MM.1S (cell line): ENCODE measurements at regions not wholly inside any gene's neighbourhood (a gene's known extent, or its start where the extent isn't known, plus 50 kb on each side); places are given as distances from the start of the nearest gene placed in this dataset.

Source experiments
- DNase-seq: peaks from one replicate; pipeline ENCODE4 v3.0.0-alpha.2; 2015
- H2AFZ ChIP-seq: fragments of 300-600 bp; sonication (generic); 2 replicates; pipeline ENCODE4 v1.6.0; 2016; ENCODE audit warnings: antibody characterized with exemption, low read length
- H3F3A ChIP-seq: fragments of 300-600 bp; sonication (generic); 2 replicates; pipeline ENCODE4 v1.6.1; 2016; ENCODE audit warnings: mild to moderate bottlenecking, antibody characterized with exemption, low read length, moderate library complexity, mixed read lengths; ENCODE audit not compliant: insufficient read depth
- H3K27ac ChIP-seq: fragments of 300-600 bp; sonication (generic); 2 replicates; pipeline ENCODE4 v1.5.1; 2016; ENCODE audit warnings: mild to moderate bottlenecking, low read length
- H3K27me3 ChIP-seq: fragments of 300-600 bp; sonication (generic); replicated peaks from 2 replicates; pipeline ENCODE4 v1.6.0; 2016; ENCODE audit warnings: low read length; ENCODE audit not compliant: insufficient read depth
- H3K36me3 ChIP-seq: fragments of 300-600 bp; sonication (generic); replicated peaks from 2 replicates; pipeline ENCODE4 v1.6.1; 2016; ENCODE audit warnings: mild to moderate bottlenecking, low read length, mixed read lengths; ENCODE audit not compliant: insufficient read depth
- H3K4me1 ChIP-seq: fragments of 300-600 bp; sonication (generic); 2 replicates; pipeline ENCODE4 v1.6.1; 2016; ENCODE audit warnings: low read length, mixed read lengths
- H3K4me2 ChIP-seq: fragments of 300-600 bp; sonication (generic); 2 replicates; pipeline ENCODE4 v1.6.0; 2016; ENCODE audit warnings: low read depth, low read length
- H3K4me3 ChIP-seq: fragments of 300-600 bp; sonication (generic); 2 replicates; pipeline ENCODE4 v1.5.1; 2016; ENCODE audit warnings: low read length, mixed read lengths
- H3K79me2 ChIP-seq: fragments of 300-600 bp; sonication (generic); 2 replicates; pipeline ENCODE4 v1.6.1; 2016; ENCODE audit warnings: mixed run types, low read length, mixed read lengths
- H3K9ac ChIP-seq: fragments of 300-600 bp; sonication (generic); 2 replicates; pipeline ENCODE4 v1.6.1; 2016; ENCODE audit warnings: low read length, mixed read lengths
- H3K9me2 ChIP-seq: fragments of 300-600 bp; sonication (generic); replicated peaks from 2 replicates; pipeline ENCODE4 v1.6.1; 2016; ENCODE audit warnings: mild to moderate bottlenecking, low read length, mixed read lengths; ENCODE audit not compliant: insufficient read depth
- H3K9me3 ChIP-seq: fragments of 300-600 bp; sonication (generic); replicated peaks from 2 replicates; pipeline ENCODE4 v1.6.1; 2016; ENCODE audit warnings: mild to moderate bottlenecking, low read length, mixed read lengths; ENCODE audit not compliant: insufficient read depth
- H4K20me1 ChIP-seq: fragments of 300-600 bp; sonication (generic); 2 replicates; pipeline ENCODE4 v1.6.1; 2016; ENCODE audit warnings: mild to moderate bottlenecking, low read length, moderate library complexity, mixed read lengths; ENCODE audit not compliant: insufficient read depth
- CTCF ChIP-seq: fragments of 300-600 bp; sonication (generic); IDR thresholded peaks from 2 replicates; pipeline ENCODE4 v1.5.1; 2016; ENCODE audit warnings: antibody characterized with exemption, low read length, mixed read lengths
- EZH2 ChIP-seq: fragments of 300-600 bp; sonication (generic); optimal IDR thresholded peaks from 2 replicates; pipeline ENCODE3; 2017; ENCODE audit warnings: low read depth, mild to moderate bottlenecking, antibody characterized with exemption, low read length, mixed read lengths
- EZH2phosphoT487 ChIP-seq: fragments of 300-600 bp; sonication (generic); IDR thresholded peaks from 2 replicates; pipeline ENCODE4 v1.6.1; 2018; ENCODE audit warnings: antibody characterized with exemption, low read length

GRCh38 chr13:105971312-105971711 lies 564.1 kb downstream of the EFNB2 start:
- Histone ChIP-seq H3K4me1 (no peaks in the 10 kb centered on the region), H3F3A (no peaks in the 10 kb centered on the region), H4K20me1 (no peaks in the 10 kb centered on the region), H3K4me3 (no peak overlapping the region), H3K9me3 (no peaks in the 10 kb centered on the region), H3K4me2 (no peak overlapping the region), H3K36me3 (no peaks in the 10 kb centered on the region), H2AFZ (no peak overlapping the region), H3K27ac (no peak overlapping the region), H3K79me2 (no peaks in the 10 kb centered on the region), H3K9me2 (no peaks in the 10 kb centered on the region), H3K9ac (no peak overlapping the region), H3K27me3 (no peaks in the 10 kb centered on the region)
- no peak for TF ChIP-seq EZH2phosphoT487
- TF ChIP-seq EZH2 = no peak
- no peak for TF ChIP-seq CTCF
- DNase-seq = no peak

DNA sequence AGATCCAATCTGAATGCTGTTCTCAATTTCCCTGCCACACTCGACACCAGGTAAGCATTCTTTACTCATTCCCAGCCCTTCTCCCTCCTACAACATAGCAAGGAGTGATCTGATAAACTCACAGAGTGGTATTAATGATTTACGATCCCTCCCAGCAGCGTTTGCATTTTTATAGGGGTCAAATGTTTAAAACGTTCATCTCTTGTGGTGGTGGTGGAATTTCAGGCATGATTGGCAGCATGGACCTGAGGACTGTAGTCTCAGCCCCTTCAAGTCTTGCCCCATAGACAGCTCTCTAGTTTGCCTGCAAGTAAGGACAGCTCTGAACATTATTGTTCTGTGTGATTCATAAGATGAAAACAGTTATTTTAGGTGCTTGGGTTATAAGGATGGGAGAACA lies 565.7 kb downstream of the EFNB2 start:
- Histone ChIP-seq H2AFZ (no peak overlapping the region), H3K79me2 (no peaks in the 10 kb centered on the region), H3K4me2 (no peak overlapping the region), H3F3A (no peaks in the 10 kb centered on the region), H3K27me3 (no peaks in the 10 kb centered on the region), H3K4me1 (no peaks in the 10 kb centered on the region), H4K20me1 (no peaks in the 10 kb centered on the region), H3K9ac (no peak overlapping the region), H3K27ac (no peak overlapping the region), H3K4me3 (no peak overlapping the region), H3K9me2 (no peaks in the 10 kb centered on the region), H3K9me3 (no peaks in the 10 kb centered on the region), H3K36me3 (no peaks in the 10 kb centered on the region)
- no peak for DNase-seq
- no peak for TF ChIP-seq EZH2
- no peak for TF ChIP-seq EZH2phosphoT487
- no peak for TF ChIP-seq CTCF

GRCh38 chr13:105965910-105966309 lies 569.6 kb downstream of the EFNB2 start:
- no peaks in the 10 kb centered on the region for H3K36me3 ChIP-seq
- no peak for DNase-seq
- H3K4me3 ChIP-seq = no peak overlapping the region
- no peak overlapping the region for H3K9ac ChIP-seq
- H3K9me2 ChIP-seq = no peaks in the 10 kb centered on the region
- H3K4me1 ChIP-seq = no peaks in the 10 kb centered on the region
- H3K9me3 ChIP-seq = no peaks in the 10 kb centered on the region
- H3F3A ChIP-seq = no peaks in the 10 kb centered on the region
- no peaks in the 10 kb centered on the region for H3K27me3 ChIP-seq
- TF ChIP-seq EZH2 (no peak), EZH2phosphoT487 (no peak), CTCF (no peak)
- no peaks in the 10 kb centered on the region for H4K20me1 ChIP-seq
- no peak overlapping the region for H3K4me2 ChIP-seq
- no peak overlapping the region for H2AFZ ChIP-seq
- H3K79me2 ChIP-seq = no peaks in the 10 kb centered on the region
- no peak overlapping the region for H3K27ac ChIP-seq
